Hepatocyte (in vitro differentiated cells): ENCODE measurements at regions not wholly inside any gene's neighbourhood (a gene's known extent, or its start where the extent isn't known, plus 50 kb on each side); places are given as distances from the start of the nearest gene placed in this dataset.

Experiments used
- EZH2 ChIP-seq: fragments of 200-600 bp; sonication (generic); IDR thresholded peaks from 2 replicates; pipeline ENCODE4 v1.6.1; 2016; ENCODE audit warnings: antibody characterized with exemption, mild to moderate bottlenecking, borderline replicate concordance
- EZH2phosphoT487 ChIP-seq: fragments of 200-600 bp; sonication (generic); IDR thresholded peaks from one replicate; pipeline ENCODE4 v1.6.1; 2018; ENCODE audit warnings: antibody characterized with exemption, mild to moderate bottlenecking, low read depth, moderate library complexity; ENCODE audit not compliant: unreplicated experiment, severe bottlenecking
- TF ChIP-seq, protein P1 (sequence below): fragments of 200-600 bp; sonication (generic); IDR thresholded peaks from 2 replicates; pipeline ENCODE4 v1.5.1; 2016; ENCODE audit warnings: antibody characterized with exemption, mild to moderate bottlenecking; ENCODE audit not compliant: poor library complexity

DNA sequence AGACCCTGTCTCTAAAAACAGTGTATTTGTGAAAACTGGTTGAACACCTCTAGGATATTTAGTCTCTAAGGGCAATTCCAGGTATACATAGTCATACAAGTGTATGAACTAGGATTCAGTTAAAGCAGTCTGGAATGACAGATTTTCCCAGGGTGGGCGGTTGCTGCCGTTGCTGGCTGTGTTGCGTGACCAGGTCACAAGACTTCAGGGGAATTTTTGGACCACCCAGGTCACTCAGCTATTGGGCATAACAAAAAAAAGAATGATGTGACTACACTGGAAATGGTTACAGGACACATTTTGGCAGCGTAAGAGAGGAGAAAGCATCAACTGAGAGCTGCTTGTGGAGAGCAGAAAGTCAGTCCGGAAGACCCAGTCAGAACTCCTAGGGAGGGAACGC is 58.0 kb upstream of the ZBTB7C start:
- TF ChIP-seq, protein P1, sequence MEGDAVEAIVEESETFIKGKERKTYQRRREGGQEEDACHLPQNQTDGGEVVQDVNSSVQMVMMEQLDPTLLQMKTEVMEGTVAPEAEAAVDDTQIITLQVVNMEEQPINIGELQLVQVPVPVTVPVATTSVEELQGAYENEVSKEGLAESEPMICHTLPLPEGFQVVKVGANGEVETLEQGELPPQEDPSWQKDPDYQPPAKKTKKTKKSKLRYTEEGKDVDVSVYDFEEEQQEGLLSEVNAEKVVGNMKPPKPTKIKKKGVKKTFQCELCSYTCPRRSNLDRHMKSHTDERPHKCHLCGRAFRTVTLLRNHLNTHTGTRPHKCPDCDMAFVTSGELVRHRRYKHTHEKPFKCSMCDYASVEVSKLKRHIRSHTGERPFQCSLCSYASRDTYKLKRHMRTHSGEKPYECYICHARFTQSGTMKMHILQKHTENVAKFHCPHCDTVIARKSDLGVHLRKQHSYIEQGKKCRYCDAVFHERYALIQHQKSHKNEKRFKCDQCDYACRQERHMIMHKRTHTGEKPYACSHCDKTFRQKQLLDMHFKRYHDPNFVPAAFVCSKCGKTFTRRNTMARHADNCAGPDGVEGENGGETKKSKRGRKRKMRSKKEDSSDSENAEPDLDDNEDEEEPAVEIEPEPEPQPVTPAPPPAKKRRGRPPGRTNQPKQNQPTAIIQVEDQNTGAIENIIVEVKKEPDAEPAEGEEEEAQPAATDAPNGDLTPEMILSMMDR: no peak
- no peak for TF ChIP-seq EZH2phosphoT487
- TF ChIP-seq EZH2: no peak
